ENCODE measurements at regions not wholly inside any gene's neighbourhood (a gene's known extent, or its start where the extent isn't known, plus 50 kb on each side); places are given as distances from the start of the nearest gene placed in this dataset.

- TF ChIP-seq EZH2 (IDR thresholded peaks at IDR 0.05) = no peak
- no peak for TF ChIP-seq POLR2AphosphoS5 (IDR thresholded peaks at IDR 0.05; ENCODE audit: borderline replicate concordance, low read depth, low read length)
- TF ChIP-seq FOXP2 (optimal IDR thresholded peaks at IDR 0.05; ENCODE audit: control extremely low read depth, extremely low read length, insufficient read depth) = no peak
Observed at GRCh38 chr13:83333614-83334388, 548.5 kb downstream of the SLITRK1 start.

Data from SK-N-MC (cell line).